Loucy (cell line): ENCODE measurements at regions not wholly inside any gene's neighbourhood (a gene's known extent, or its start where the extent isn't known, plus 50 kb on each side); places are given as distances from the start of the nearest gene placed in this dataset.

Experiments
- H2AFZ ChIP-seq: fragments of 200-600 bp; sonication (generic); 2 replicates; pipeline ENCODE4 v1.6.0; 2016; ENCODE audit warnings: antibody characterized with exemption, mild to moderate bottlenecking, low read length, moderate library complexity
- H3F3A ChIP-seq: fragments of 200-600 bp; 2 replicates; pipeline ENCODE4 v1.6.0; 2016; ENCODE audit warnings: antibody characterized with exemption, low read depth, mild to moderate bottlenecking
- H3K27me3 ChIP-seq: fragments of 200-600 bp; sonication (generic); 2 replicates; pipeline ENCODE4 v1.6.1; 2014; ENCODE audit warnings: low read length, mild to moderate bottlenecking; ENCODE audit not compliant: insufficient read depth, poor library complexity, severe bottlenecking
- H3K36me3 ChIP-seq: fragments of 200-600 bp; sonication (generic); 2 replicates; pipeline ENCODE4 v1.6.1; 2016; ENCODE audit warnings: low read length; ENCODE audit not compliant: insufficient read depth
- H3K4me1 ChIP-seq: fragments of 200-600 bp; sonication (generic); 2 replicates; pipeline ENCODE4 v1.5.1; 2014; ENCODE audit warnings: low read length, mild to moderate bottlenecking; ENCODE audit not compliant: insufficient read depth, poor library complexity, severe bottlenecking
- H3K4me2 ChIP-seq: fragments of 200-600 bp; sonication (generic); 2 replicates; pipeline ENCODE4 v1.6.0; 2014; ENCODE audit warnings: antibody characterized with exemption, low read length, low read depth, mild to moderate bottlenecking; ENCODE audit not compliant: poor library complexity, severe bottlenecking
- H3K4me3 ChIP-seq: fragments of 200-600 bp; sonication (generic); 2 replicates; pipeline ENCODE4 v1.5.1; 2014; ENCODE audit warnings: low read length, mild to moderate bottlenecking, mixed read lengths; ENCODE audit not compliant: poor library complexity, severe bottlenecking
- H3K79me2 ChIP-seq: fragments of 200-600 bp; sonication (generic); 2 replicates; pipeline ENCODE4 v1.6.1; 2014; ENCODE audit warnings: low read length; ENCODE audit not compliant: insufficient read depth
- H3K9ac ChIP-seq: fragments of 200-600 bp; sonication (generic); 2 replicates; pipeline ENCODE4 v1.6.0; 2014; ENCODE audit warnings: mild to moderate bottlenecking, low read depth, low read length, moderate library complexity; ENCODE audit not compliant: poor library complexity, severe bottlenecking
- H3K9me2 ChIP-seq: fragments of 200-600 bp; sonication (generic); replicated peaks from 2 replicates; pipeline ENCODE4 v1.6.1; 2016; ENCODE audit warnings: low read depth, low read length, mixed read lengths
- H3K9me3 ChIP-seq: fragments of 200-600 bp; sonication (generic); 2 replicates; pipeline ENCODE4 v1.6.1; 2014; ENCODE audit warnings: mild to moderate bottlenecking, antibody characterized with exemption, low read length, low read depth; ENCODE audit not compliant: insufficient read depth
- H4K20me1 ChIP-seq: fragments of 200-600 bp; sonication (generic); 2 replicates; pipeline ENCODE4 v1.6.0; 2014; ENCODE audit warnings: antibody characterized with exemption, low read length, mild to moderate bottlenecking; ENCODE audit not compliant: insufficient read depth, poor library complexity, severe bottlenecking
- CTCF ChIP-seq: fragments of 200-600 bp; sonication (generic); conservative IDR thresholded peaks from 2 replicates; pipeline ENCODE4 v1.5.1; 2014; ENCODE audit warnings: mild to moderate bottlenecking, antibody characterized with exemption, low read length
- EZH2phosphoT487 ChIP-seq: fragments of 200-600 bp; IDR thresholded peaks from 2 replicates; pipeline ENCODE4 v1.6.1; 2018; ENCODE audit warnings: antibody characterized with exemption, mild to moderate bottlenecking, moderate library complexity, borderline replicate concordance

GRCh38 chr5:128762661-128763306, 202.5 kb upstream of the SLC27A6 start:
- Histone ChIP-seq H2AFZ (no peak overlapping the region), H3K4me1 (no peaks in the 10 kb centered on the region), H3K9ac (no peak overlapping the region), H3K27me3 (no peaks in the 10 kb centered on the region), H3K9me3 (no peaks in the 10 kb centered on the region), H3K4me3 (no peak overlapping the region), H3K79me2 (no peaks in the 10 kb centered on the region), H4K20me1 (no peaks in the 10 kb centered on the region), H3K9me2 (no peaks in the 10 kb centered on the region), H3F3A (no peaks in the 10 kb centered on the region), H3K4me2 (no peak overlapping the region), H3K36me3 (no peaks in the 10 kb centered on the region)
- TF ChIP-seq EZH2phosphoT487 (no peak), CTCF (no peak)

- H3K27me3 ChIP-seq: no peaks in the 10 kb centered on the region
- H3K9ac ChIP-seq: no peak overlapping the region
- H3K36me3 ChIP-seq: no peaks in the 10 kb centered on the region
- H2AFZ ChIP-seq: no peak overlapping the region
- no peaks in the 10 kb centered on the region for H3F3A ChIP-seq
- H3K9me2 ChIP-seq: no peaks in the 10 kb centered on the region
- no peak overlapping the region for H3K4me2 ChIP-seq
- no peaks in the 10 kb centered on the region for H3K79me2 ChIP-seq
- TF ChIP-seq EZH2phosphoT487: no peak
- TF ChIP-seq CTCF: no peak
- H3K4me3 ChIP-seq: no peak overlapping the region
- no peaks in the 10 kb centered on the region for H4K20me1 ChIP-seq
- H3K4me1 ChIP-seq: no peaks in the 10 kb centered on the region
- H3K9me3 ChIP-seq: no peaks in the 10 kb centered on the region
Measured at GRCh38 chr5:128763321-128763720, 202.0 kb upstream of the SLC27A6 start.

DNA sequence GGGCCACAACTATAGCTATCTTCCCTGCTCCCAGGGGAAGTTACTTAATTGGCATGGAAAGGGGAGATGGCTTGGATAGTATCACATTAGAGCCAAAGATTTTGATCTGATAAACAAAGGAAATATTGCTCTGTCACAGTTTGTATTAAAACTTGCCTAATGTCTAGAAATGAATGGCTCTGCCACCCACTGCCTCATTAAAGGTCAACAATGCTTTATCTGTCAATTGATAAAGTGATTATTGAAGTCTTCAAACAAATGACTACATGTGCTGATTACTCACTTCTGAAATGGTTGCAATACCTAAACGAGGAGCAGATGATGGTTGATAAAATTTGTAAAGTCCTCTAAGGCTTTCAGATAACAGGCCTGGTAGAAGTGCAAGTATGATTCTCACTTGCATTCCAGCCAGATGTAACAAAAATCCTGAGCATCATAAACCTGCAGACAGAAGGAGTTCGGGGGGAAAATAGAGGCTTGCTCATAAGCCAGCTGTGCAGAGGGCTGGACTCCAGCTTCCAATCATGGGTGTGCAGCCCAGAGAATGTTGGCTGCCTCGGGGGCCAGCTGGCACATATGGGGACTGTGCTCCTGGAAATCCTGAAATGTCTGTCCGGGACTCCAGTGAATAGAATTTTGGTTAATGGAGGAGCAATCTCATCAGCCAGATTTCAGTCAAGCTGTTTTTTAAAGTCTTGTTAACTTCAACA, 200.5 kb upstream of the SLC27A6 start:
- no peak overlapping the region for H3K4me3 ChIP-seq
- H2AFZ ChIP-seq: no peak overlapping the region
- H3K9me2 ChIP-seq: no peaks in the 10 kb centered on the region
- no peaks in the 10 kb centered on the region for H3K27me3 ChIP-seq
- no peaks in the 10 kb centered on the region for H3K4me1 ChIP-seq
- no peaks in the 10 kb centered on the region for H3K79me2 ChIP-seq
- H3K4me2 ChIP-seq: no peak overlapping the region
- no peaks in the 10 kb centered on the region for H3F3A ChIP-seq
- no peaks in the 10 kb centered on the region for H3K36me3 ChIP-seq
- H3K9ac ChIP-seq: no peak overlapping the region
- no peak for TF ChIP-seq EZH2phosphoT487
- no peak for TF ChIP-seq CTCF
- H3K9me3 ChIP-seq: no peaks in the 10 kb centered on the region
- H4K20me1 ChIP-seq: no peaks in the 10 kb centered on the region
